GM18861 (cell line): ENCODE measurements at regions not wholly inside any gene's neighbourhood (a gene's known extent, or its start where the extent isn't known, plus 50 kb on each side); places are given as distances from the start of the nearest gene placed in this dataset.
A peak's percentile ranks its signal among the peaks of the same experiment; 100 is the strongest.

Source experiments
- ATAC-seq: cut with Tn5 transposase; IDR thresholded peaks from one replicate; pipeline ENCODE4 v1.9.1; 2021; ENCODE audit not compliant: unreplicated experiment

DNA sequence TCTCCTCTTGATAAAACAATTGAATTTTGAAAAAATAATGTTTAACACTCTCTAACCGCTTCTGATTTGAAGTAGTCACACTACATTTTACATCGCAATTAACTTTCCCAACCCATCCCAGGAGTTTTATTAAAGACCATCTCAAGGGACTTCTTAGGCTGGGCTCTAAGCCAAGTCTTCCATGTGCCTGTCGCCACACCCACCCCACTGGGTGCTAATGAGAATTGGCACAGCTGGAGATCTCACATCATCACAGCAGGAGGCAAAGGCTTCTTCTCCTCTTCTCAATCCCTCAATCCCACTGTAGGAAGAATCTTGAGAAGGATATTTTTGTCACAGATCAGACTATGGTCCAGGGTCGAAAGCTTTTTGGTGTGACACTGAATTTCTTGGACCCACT, 328.9 kb downstream of the NUF2 start:
- no peak for ATAC-seq

DNA sequence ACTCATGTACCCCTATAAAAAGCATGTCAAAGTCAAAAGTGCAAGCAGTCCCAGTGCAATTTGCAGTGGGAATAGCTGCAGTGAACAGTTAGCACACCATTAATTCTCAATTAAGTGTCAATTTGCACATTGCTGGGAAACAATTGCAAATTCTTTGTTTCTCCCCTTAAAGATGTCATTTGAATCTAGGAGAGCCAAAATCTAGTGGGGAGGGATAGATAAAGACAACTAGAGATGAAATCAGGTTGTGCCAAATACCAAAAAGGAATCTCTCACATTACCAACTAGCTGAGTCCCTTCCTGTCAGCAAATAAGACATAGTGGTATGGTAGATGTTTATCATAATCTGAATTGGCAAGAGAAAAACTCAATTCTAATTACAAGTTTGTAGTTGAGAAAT, 330.7 kb downstream of the NUF2 start:
- no peak for ATAC-seq

DNA sequence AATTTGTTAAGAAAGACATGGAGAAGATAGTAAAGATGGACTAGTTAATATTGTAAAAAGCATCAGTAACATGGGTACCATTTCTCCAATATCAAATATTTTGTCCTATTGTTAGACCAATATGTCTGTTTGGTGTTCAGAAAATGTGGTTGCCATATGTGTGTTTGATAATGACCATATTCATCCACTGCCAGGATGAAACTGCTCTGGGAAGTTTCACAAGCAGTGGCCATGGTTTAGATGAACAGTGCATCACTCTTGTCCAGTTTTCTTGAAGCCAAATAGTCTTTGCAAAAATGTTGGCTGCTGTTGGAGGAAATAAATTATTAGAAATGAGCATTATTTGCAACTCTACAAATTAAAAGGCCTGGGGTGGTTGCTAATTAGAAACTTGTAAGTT, 333.8 kb downstream of the NUF2 start:
- ATAC-seq: no peak

DNA sequence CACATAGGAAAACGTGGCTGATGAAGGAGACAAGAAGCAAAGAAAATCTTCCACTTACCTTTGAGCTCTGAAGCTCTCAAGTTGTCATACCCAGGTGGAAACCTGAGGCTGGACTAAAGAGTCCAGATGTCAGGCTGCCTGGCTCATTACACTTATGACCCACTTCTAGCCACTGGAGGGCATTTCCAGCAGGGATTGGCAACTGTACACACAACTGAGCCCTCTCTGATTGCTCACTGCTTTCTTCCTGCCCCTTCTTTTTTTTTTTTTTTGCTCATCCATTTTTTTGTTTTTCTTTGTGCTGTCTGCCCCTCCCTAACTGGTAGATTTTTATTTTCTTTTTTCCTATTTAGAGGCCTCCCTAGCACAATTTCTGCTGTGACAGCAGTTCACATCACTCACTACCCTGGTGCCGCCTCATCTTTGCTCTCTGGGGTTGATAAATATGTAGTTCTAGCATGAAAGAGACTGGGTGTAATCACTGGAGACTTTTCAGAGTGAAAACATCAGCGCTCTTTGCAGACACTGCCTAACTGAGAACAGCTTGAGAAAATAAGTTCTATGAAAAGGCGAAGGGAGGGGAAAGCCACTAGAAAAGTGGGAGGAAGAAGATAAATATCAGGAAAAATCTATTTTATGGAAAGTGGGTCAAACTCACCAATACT, 334.5 kb downstream of the NUF2 start:
- no peak for ATAC-seq

DNA sequence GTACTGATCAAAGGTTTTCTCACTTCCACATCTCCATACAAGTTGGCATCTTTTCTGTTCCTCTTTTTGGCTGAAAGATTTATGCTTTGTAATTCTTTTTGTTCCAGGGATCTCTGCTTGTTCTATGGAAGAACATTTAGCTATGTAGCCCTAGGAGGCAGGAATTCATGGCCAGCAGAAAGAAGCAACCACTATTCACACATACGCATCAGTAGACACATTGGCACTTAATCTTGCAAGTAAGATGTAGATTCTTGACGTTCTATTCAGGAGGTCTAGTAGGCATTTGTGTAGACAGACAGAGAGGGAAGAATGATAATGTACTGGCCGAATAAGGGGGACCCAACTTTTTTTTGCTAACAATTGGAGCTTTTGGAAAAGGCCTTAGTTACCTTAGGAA, 336.0 kb downstream of the NUF2 start:
- ATAC-seq: no peak

DNA sequence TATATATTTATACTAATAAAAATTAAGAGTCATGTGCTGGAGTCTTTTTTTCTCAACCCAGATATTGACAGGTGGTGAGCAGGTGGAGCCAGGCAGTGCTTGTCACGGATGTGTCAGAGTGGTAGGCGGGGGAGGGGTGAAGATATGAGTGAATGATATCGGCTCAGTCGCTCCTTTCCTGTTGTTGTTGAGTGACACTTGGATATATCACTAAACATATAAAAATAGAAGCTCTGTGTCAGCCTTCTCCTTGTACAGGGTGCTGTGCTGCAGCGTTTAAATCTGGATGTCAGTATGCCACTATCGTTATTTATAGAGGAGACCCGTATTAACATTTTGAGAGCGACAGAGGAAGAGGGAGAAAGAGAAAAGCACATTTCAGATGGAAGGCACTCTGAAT, 339.6 kb downstream of the NUF2 start:
- ATAC-seq: no peak

DNA sequence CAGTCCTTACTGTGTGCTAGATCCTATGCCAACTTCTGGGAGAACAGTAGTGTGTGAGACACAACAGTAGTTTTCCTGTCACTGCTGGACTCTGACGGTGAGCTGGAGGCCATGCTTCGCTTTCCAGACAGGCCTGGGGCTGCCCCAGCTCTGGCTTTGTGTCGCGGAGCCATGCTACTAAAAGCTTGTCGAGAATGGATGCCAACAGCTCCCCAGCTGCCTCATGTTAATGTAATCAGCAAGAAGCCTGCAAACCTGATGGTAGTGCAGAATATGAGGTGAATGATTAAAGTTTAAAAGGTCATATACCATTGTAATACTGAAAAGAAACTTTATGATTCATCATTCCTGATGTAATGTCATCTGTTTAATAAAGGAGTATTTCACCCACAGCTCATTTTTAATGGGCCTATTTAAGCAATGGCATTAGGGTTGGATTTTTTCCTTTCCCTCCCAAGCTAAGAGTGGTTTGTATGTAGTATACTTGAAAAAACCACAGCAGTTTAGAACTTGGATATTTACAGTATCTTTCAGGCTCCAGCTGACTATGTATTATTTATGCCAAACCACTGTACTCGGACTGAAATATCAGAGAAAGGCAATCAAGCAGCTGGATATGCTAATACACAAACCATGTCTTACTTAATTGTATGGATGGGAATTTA, 343.0 kb downstream of the NUF2 start:
- no peak for ATAC-seq

DNA sequence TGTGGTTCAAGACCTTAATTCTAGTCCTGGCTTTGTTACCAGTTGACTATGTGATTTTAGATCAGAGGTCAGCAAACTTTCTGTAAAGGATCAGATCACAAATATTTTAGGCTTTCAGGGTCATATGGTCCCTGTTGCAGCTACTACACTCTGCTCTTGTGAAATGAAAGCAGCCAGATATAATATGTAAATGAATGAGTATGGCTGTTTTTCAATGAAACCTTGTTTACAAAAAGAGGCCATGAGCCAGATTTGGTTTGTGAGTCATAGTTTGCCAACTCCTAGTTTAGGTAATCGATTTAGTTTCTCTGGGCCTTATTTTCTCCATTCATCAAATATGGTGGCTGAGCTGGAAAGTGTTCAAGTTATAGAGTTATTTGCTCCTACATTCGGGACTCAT, 346.7 kb downstream of the NUF2 start:
- no peak for ATAC-seq

DNA sequence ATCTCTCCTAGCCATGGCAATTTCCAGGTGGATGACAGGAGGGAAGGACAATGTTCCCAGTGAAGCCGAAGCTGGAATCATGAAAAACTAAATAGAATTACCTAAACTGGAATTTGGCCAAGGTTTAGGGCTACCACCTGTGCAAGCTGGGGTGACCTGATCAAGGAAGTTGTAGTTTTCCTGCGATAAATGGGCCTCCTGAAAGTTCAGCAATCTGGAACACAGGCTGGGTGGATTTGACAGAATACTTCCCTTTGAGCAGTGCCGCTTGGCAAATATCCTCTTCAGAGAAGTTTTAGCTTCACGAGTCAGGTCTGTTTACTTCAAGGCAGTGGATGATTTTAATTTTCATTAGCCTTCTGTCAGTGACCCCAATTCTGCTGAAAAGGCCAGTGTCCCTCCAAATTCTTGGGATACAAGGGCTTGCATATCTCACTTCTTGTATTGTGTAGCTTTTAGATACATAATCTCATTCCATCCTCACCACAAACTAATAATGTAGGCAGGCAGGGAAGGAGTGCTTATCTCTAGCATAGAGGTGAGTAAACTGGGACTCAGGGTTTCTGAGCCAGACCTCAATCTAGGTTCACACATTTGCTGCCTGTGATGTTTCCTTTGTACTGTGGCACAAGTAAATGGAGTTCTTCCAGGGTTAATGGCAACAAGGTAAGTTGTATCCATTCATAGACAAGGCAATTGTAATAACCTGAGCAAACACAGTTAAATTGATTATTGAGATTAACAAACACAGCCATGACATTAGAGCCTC, 349.4 kb downstream of the NUF2 start:
- no peak for ATAC-seq

DNA sequence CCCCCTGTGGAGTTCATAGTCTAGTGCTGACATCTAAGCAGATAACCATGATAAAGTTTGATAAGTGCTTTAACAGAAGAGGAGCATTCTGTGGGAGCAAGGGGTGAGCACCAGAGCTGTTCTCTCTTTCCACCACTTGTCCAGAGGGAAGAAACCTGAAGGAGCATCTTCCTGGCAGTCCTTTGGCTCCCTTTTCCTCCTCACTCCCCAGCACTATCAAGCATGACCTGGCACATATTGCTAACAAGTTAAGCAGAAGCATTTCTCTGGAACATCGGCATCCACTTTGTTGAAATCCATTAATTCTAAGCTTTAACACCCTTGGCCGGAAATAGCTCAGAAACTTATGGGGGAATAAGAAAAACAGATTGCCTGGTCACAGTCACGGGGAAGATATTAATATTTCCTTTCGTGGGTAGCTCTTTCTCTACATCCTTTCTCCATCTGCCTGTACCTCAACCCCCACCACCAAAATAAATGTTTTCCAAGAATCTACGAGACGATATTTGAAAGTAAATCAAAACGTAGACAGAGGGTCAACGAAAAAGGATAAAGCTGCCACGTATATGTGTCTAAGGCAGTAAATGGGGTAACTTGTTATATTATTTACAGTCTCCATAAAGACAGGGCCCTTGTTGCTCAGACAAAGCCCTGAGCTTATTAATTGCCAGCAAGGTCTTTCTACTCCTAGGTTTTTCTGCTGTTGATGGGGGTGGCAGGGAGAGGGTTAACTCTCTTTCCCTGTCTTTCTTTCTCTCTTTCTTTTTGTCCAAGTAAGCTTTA, 351.4 kb downstream of the NUF2 start:
- no peak for ATAC-seq

DNA sequence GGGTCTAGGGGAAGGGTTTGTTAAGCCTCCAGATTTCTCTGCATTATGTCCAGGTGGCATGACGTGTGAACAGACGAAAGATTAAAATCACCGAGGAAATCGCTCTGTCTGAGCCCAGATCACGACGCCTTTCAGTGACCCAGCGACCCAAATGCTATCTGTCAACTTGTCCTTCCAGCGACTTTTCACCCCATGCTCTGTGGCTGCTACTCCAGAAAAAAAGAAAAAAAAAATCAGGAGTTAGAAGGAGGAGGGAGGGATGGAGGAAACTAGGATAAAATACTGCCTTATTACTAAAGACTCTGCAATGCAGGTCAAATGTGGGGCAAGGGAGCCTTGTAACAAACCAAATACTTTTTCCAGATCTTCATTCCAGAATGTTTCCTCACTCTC, 352.0 kb downstream of the NUF2 start:
- no peak for ATAC-seq

DNA sequence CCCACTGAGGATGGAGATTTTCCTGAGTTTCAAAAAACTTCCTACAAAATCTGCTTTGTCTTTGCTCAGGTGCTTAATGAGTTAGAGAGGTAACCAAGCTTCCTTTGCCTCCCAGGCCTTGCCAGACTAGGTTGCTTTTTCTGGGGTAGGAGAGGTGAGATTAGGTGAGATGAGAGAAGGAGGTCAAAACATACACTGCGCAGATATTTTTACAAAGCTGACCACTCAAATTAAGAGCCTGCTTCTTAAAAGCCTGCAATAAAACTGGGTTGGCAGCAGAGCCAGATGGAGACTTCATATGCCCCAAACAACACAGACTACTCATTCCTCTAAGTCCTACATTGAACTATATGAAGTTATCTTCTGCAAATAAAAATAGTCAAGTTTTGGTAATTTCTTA, 352.5 kb downstream of the NUF2 start:
- no peak for ATAC-seq

DNA sequence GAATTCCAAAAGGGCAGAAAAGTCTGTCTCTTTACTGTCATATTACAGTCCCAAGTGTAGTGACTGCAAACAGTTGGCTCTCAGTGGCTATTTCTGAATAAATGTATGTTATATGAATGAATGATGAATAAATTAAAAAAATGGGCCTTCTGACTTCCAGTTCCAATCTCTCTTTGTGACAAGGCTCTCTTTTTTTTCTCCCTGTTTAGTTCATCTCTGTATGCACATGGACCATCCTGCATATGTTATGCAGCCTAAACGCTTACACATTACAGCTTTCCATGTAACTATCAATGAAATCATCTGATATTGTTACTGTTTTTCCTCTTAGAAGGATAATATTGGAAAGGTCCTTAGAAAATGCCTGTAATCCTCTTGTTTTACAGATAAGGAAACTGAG, 363.0 kb downstream of the NUF2 start:
- ATAC-seq: no peak

DNA sequence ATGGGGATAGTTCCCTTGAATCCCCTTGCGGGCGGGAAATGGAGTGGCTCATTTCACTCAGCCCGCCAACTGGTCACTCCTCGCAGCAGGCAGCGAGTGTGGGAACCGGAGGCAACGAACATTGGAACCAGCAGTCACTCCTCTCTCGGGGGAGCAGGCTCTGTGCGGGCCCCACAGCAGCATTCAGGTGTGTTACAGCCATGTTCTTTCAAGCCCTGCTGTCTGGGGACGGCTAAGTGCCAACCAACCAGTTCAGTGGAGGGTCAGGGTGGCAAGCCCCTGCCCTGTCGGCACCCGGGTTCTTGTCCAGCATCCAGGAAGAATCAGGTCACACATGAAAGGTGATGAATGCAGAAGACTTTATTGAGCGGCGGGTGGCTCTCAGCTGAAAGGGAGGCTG, 370.5 kb downstream of the NUF2 start:
- no peak for ATAC-seq

DNA sequence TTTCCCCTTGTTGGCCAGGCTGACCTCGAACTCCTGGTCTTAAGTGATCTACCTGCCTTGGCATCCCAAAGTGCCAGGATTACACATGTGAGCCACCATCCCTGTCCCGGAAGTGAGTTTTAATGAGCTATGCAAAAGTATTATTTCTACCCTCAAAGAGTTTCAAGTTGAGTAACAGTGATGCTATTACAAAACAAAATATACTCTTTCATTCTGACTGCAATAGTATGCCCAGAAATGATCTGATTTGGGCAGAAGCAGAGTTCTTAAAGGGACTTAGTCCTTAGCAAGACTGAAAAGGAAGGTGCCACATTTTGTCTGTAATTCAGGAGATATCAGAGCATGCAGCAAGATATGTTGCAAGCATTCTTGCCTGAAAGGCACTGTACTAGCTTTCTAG, 375.4 kb downstream of the NUF2 start:
- ATAC-seq: peak; percentile 71

DNA sequence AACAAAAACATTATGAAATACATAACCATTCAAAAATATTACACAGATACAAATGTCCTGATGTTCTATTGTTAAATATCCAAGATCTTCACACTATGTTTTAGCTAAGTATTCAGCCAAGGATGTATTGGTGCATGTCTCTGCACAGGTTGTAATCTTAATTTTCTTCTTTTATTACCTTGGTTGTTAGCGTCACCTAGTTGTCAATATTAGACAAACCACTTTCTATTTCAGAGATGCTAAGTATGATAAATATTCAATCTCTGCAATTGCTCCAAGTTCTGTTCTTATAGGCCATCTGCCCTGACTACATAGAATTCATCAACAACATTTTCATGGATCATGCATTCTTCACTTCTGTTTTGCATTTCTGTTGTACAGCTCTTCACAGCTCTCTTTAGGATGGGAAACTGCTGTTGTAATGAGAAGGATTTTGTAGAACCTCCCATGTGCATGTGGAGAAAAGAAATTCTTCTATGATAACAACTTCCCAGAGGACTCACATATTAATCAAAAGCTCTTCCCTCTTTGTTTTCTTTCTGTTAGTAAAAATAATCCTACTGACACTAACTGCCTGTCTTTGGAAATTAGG, 380.1 kb downstream of the NUF2 start:
- ATAC-seq: no peak

DNA sequence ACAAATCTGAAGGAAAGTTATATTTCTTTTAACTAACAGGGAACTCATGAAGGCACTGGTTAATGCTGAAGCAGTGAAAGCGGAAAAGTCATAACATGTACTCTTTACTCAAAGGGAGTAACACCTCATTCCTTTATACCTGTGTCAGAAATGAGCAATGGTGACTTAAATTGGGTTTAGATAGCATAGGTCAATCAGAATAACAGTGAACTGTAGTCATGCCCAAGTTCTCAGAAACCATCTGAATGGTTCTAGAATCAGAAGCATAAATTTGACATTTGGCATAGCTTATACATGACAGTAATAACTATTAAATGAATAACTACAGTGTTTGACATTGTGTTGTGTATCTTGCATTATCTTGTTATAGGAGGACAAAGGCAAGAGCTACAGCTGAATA, 382.0 kb downstream of the NUF2 start:
- ATAC-seq: no peak

DNA sequence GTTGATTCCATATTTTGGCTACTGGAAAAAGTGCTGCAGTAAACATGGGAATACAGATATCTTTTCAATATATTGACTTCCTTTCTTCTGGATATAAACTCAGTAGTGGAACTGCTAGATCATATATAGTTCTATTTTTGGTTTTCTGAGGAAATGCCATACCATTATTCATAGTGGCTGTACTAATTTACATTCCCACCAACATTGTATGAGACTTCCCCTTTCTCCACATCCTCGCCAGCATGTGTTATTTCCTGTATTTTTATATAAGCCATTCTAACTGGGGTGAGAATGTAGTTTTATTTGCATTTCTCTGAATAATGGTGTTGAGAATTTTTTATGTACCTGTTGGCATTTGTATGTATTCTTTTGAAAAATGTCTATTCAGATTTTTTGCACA, 385.2 kb downstream of the NUF2 start:
- ATAC-seq: no peak

DNA sequence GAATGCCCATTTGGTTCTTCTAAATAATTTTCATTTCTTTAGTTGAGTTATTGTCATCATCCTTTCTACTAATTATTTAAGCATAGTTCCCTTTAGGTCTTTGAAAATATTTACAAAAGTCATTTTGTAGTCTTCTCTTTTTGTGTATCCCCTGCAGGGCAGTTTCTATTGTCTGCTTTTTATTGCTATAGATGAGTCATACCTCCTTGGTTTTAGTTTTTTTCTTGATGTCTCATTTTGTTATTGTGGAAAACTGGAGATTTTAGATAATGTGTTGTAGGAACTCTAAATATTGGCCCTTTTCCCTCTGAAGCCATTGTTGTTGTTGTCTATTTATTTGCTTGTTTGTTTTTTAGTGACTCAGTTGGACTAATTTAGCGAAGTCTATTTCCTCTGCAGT, 387.9 kb downstream of the NUF2 start:
- ATAC-seq: no peak

DNA sequence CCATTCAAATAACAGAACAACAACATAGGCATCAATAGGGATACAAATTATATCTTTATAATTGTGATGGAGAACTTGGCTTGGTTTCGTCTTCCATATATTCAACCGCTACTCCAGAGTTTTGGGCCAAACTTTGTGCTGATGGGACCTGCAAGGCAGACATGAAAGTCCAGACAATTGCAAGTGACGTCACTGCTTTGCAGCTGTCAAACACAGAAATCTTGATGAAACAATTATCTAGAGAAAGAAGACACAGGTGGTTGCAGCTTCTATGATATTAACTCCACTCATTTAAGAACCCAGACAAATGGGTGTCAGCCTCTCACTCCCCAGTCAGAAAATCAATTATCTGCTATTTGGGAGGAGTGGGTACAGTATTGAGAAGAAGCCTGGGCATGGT, 390.6 kb downstream of the NUF2 start:
- no peak for ATAC-seq

DNA sequence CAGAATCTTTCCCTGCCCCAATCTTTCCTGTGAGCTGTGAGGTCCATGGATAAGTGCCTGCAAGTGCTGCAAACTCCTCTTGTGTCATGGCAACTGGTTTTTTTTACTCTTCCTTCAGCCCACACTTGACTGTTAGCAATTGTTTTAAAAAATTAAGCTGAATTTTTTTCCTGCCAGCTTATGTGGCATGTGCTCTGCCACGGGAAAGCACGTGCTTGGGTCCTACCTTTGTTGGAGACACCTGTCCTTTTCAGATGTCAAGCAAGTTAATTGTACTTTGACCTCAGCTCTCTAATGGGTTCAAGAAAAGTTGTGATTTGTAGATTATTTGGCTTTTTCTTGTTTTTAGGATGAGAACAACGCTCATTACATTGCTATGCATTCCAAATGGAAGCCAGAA, 398.5 kb downstream of the NUF2 start:
- no peak for ATAC-seq
